PC-9 (cell line): ENCODE measurements at regions not wholly inside any gene's neighbourhood (a gene's known extent, or its start where the extent isn't known, plus 50 kb on each side); places are given as distances from the start of the nearest gene placed in this dataset.

Source experiments
- BruUV-seq: library from RNA; stranded (reverse); fragments of 400-500 nt; replicated peaks from 2 replicates; lab custom pipeline; 2021; lab: Mats Ljungman, UMichigan
- CTCF ChIA-PET: fragments of 300-600 bp; sonication (Branson Sonifier 250); formaldehyde crosslinking; loops from one replicate; lab custom pipeline; 2022; ENCODE audit warnings: antibody characterized with exemption; lab: Charles Lee
- POLR2A ChIA-PET: fragments of 300-600 bp; sonication (Branson Sonifier 250); formaldehyde crosslinking; loops from one replicate; lab custom pipeline; 2022; ENCODE audit warnings: antibody characterized with exemption; ENCODE audit not compliant: unreplicated experiment; lab: Charles Lee
- DNase-seq, 2 experiments: peaks; one replicate each; pipeline versions ENCODE4 v3.0.0 to v3.0.0-alpha.2; 2015 to 2022; ENCODE audit warnings: mixed read lengths in 1 of 2
- H2AFZ ChIP-seq: fragments of 200-600 bp; sonication (generic); 2 replicates; pipeline ENCODE4 v1.8.1; 2017; ENCODE audit warnings: antibody characterized with exemption
- H3F3A ChIP-seq: fragments of 200-600 bp; sonication (generic); 2 replicates; pipeline ENCODE4 v1.8.1; 2017; ENCODE audit warnings: antibody characterized with exemption, mild to moderate bottlenecking, low read depth; ENCODE audit not compliant: insufficient read depth
- H3K27ac ChIP-seq: fragments of 200-600 bp; sonication (generic); 2 replicates; pipeline ENCODE4 v1.6.1; 2016; ENCODE audit warnings: mixed run types
- H3K27me3 ChIP-seq: fragments of 200-600 bp; sonication (generic); 2 replicates; pipeline ENCODE4 v1.6.1; 2016; ENCODE audit warnings: low read depth, mixed run types; ENCODE audit not compliant: insufficient read depth
- H3K36me3 ChIP-seq: fragments of 200-600 bp; sonication (generic); 2 replicates; pipeline ENCODE4 v1.6.1; 2016; ENCODE audit warnings: low read depth, mixed run types
- H3K4me1 ChIP-seq: fragments of 200-600 bp; sonication (generic); replicated peaks from 2 replicates; pipeline ENCODE4 v1.6.1; 2016; ENCODE audit warnings: mixed run types; ENCODE audit not compliant: insufficient read depth
- H3K4me2 ChIP-seq: fragments of 200-600 bp; sonication (generic); 2 replicates; pipeline ENCODE4 v1.6.1; 2017; ENCODE audit warnings: mixed run types
- H3K4me3 ChIP-seq: fragments of 200-600 bp; sonication (generic); 2 replicates; pipeline ENCODE4 v1.6.1; 2016; ENCODE audit warnings: mixed run types
- H3K79me2 ChIP-seq: fragments of 200-600 bp; sonication (generic); 2 replicates; pipeline ENCODE4 v1.6.1; 2017; ENCODE audit warnings: low read depth, mixed run types
- H3K9me2 ChIP-seq: fragments of 200-600 bp; sonication (generic); 2 replicates; pipeline ENCODE4 v1.8.1; 2017; ENCODE audit warnings: mild to moderate bottlenecking; ENCODE audit not compliant: insufficient read depth
- H3K9me3 ChIP-seq: fragments of 200-600 bp; sonication (generic); 2 replicates; pipeline ENCODE4 v1.8.1; 2016; ENCODE audit warnings: low read depth; ENCODE audit not compliant: insufficient read depth
- H4K20me1 ChIP-seq: fragments of 200-600 bp; sonication (generic); 2 replicates; pipeline ENCODE4 v1.8.1; 2017; ENCODE audit not compliant: insufficient read depth
- CTCF ChIP-seq: fragments of 200-600 bp; sonication (generic); conservative IDR thresholded peaks from 2 replicates; pipeline ENCODE4 v1.6.1; 2017; ENCODE audit warnings: mixed run types, antibody characterized with exemption, mild to moderate bottlenecking, moderate library complexity
- EZH2 ChIP-seq: fragments of 200-600 bp; sonication (generic); IDR thresholded peaks from 2 replicates; pipeline ENCODE4 v1.8.0; 2017; ENCODE audit warnings: antibody characterized with exemption, low read depth
- intact Hi-C: fragments of 100-400 bp; cut with micrococcal nuclease; formaldehyde crosslinking; loops from one replicate; pipeline ENCODE4 v1.10.0; 2022; ENCODE audit not compliant: unreplicated experiment

DNA sequence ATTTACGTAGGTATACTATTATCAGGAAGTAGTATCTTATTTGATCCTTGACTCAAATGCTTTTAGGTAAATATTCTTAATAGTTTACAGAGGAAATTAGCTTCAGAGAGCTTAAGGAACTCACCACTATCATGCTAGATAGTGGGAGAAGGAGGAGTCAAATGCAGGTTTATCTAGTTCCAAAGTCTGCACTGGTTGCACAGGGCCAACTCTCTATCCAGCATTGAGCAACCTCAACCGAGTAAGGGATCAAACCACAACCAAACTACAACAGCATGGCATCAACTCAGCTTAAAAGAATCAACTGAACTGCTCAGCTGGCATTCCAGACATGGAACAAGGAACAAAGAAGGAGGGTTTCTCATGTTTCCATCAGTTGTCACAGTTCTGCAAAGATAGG is 306.0 kb downstream of the MAF start:
- Histone ChIP-seq H3K4me1 (no peaks in the 10 kb centered on the region), H3K9me2 (no peaks in the 10 kb centered on the region), H3K36me3 (no peaks in the 10 kb centered on the region), H2AFZ (no peak overlapping the region), H3F3A (no peaks in the 10 kb centered on the region), H3K79me2 (no peaks in the 10 kb centered on the region), H3K4me2 (no peak overlapping the region), H4K20me1 (no peaks in the 10 kb centered on the region), H3K27ac (no peak overlapping the region), H3K4me3 (no peak overlapping the region), H3K27me3 (peaks cover 25% of the 10 kb centered on the region; the same call in 1 of the 2 replicates), H3K9me3 (no peaks in the 10 kb centered on the region)
- DNase-seq, result no peak
- no peak for TF ChIP-seq EZH2
- TF ChIP-seq CTCF, result no peak
- intact Hi-C loops, result no loop called here
- BruUV-seq, result no TSS peak
- ChIA-PET CTCF (no interaction called here), POLR2A (no interaction called here)

DNA sequence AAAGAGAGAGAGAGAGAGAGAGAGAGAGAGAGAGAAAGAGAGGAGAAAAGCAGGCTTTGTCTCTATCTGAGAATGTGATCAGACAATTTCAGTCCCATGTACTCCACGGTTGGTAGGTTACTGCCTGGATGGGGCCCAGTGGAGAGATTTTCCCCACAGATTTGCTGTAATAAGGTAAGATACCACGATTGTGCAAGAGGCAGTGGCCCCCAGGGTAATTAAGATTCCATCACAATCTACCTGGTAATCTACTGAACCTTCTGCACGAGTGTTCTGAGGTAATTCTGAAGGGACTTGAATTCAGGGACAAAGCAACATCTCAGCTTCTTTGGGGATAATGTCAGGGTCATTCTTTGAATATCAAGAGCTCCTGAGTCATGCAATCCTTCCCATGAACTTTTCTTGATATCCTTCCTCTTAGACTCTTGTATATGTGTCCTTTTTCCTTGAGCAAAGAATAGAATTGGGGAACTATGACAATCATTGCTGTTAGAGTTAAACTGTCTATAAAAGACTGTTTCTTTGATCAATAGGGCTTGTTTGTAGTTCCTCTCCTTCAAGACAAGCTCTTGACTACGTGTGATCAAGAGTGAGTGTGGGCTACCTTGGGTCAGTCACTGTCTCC is 306.6 kb downstream of the MAF start:
- no peaks in the 10 kb centered on the region for H3K4me1 ChIP-seq
- H2AFZ ChIP-seq, result no peak overlapping the region
- no peaks in the 10 kb centered on the region for H3K36me3 ChIP-seq
- H3K9me3 ChIP-seq, result no peaks in the 10 kb centered on the region
- H3K27ac ChIP-seq, result no peak overlapping the region
- no peaks in the 10 kb centered on the region for H4K20me1 ChIP-seq
- TF ChIP-seq CTCF (no peak), EZH2 (no peak)
- no peak overlapping the region for H3K4me3 ChIP-seq
- no peak for DNase-seq
- ChIA-PET CTCF (no interaction called here), POLR2A (no interaction called here)
- H3K4me2 ChIP-seq, result no peak overlapping the region
- peaks cover 31% of the 10 kb centered on the region; the same call in 1 of the 2 replicates for H3K27me3 ChIP-seq
- H3F3A ChIP-seq, result no peaks in the 10 kb centered on the region
- intact Hi-C loops, result no loop called here
- no peaks in the 10 kb centered on the region for H3K9me2 ChIP-seq
- BruUV-seq, result no TSS peak
- H3K79me2 ChIP-seq, result no peaks in the 10 kb centered on the region

DNA sequence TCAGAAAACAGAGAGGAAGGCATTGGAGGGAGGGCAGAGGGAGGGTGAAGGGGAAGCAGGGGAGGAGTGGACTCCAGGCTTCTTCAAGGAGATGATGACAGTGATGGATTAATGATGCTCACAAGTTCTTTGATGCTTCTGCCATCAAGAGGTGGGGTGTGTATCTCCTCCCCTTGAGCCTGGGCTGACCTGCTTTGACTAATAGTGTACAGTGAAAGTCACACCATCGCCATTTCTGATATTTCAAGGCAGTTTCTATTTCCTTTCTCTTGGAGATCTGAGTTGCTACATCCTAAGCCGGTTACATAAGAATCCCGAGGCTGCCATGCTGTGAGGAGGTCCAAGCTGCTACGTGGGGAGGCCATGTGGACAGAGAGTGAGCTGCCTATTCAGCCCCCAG is 312.5 kb downstream of the MAF start:
- no peaks in the 10 kb centered on the region for H3K79me2 ChIP-seq
- no peaks in the 10 kb centered on the region for H3F3A ChIP-seq
- ChIA-PET POLR2A (no interaction called here), CTCF (no interaction called here)
- no peaks in the 10 kb centered on the region for H3K36me3 ChIP-seq
- DNase-seq, result no peak
- TF ChIP-seq EZH2 (no peak), CTCF (no peak)
- no peaks in the 10 kb centered on the region for H3K9me3 ChIP-seq
- no peak overlapping the region for H3K4me3 ChIP-seq
- H3K4me1 ChIP-seq, result no peaks in the 10 kb centered on the region
- BruUV-seq, result no TSS peak
- H3K9me2 ChIP-seq, result no peaks in the 10 kb centered on the region
- H3K4me2 ChIP-seq, result no peak overlapping the region
- H2AFZ ChIP-seq, result no peak overlapping the region
- no peaks in the 10 kb centered on the region for H4K20me1 ChIP-seq
- intact Hi-C loops, result no loop called here
- H3K27me3 ChIP-seq, result peaks cover 66% of the 10 kb centered on the region
- no peak overlapping the region for H3K27ac ChIP-seq
